Left hindlimb (tissue), 1 donor: ENCODE measurements at regions not wholly inside any gene's neighbourhood (a gene's known extent, or its start where the extent isn't known, plus 50 kb on each side); places are given as distances from the start of the nearest gene placed in this dataset.

ENCODE experiments used
- DNase-seq: peaks from one replicate; pipeline ENCODE4 v3.0.0-alpha.2; 2018

DNA sequence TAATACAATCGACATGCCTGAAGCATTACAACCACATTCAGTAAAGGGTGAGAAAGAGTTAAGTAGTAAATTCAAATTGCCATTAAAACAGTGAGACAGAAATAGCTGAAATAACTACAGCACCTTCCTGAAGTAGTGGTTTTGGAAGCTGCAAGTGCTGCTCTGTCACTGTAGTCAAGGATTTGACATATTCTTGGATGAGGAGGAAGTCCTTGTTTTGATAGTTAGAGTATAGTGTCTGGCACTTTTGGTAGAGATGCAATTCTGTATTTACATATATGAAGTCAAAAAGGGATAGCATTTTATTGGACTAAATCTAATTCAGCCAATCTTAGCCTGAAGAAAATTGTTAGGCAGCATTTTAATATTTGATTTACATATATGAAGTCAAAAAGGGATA lies 1559.6 kb downstream of the TECRL start:
- DNase-seq: no peak

DNA sequence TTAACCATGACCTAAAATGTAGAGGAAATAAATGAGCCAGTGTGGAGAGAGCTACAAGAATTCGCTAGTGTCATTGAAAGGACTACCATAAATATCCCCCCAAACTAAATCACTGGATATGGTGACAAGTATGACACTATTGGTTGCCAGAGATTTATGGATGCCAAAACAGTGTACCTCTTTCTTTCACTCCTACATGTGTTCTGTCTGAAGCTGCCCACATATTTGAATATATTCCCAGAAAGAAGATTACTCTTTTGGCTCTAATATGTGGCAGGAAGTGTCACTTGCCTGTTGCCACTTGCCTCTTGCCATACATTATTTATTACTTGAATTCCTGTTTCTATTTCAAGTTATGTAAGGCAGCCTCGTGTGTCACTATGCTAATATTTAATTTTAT lies 1573.6 kb downstream of the TECRL start:
- DNase-seq: no peak

DNA sequence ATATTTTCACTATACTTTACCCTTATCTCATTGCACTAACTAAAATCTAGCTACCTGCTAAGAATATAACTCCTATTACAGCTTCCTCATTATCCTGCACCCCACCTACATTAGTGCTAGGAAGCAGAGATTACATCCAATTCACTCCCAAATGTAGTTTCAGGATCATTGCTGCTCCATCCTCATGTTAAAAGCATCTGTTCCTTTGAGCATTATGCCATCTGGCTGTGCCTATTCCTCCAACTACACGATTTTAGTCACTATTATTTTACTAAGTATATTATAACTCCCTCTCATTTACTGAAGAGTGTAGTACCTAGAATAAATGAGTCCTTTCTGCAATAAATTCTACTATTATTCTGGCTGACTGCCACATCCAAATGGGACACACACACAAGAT lies 1586.9 kb downstream of the TECRL start:
- no peak for DNase-seq

DNA sequence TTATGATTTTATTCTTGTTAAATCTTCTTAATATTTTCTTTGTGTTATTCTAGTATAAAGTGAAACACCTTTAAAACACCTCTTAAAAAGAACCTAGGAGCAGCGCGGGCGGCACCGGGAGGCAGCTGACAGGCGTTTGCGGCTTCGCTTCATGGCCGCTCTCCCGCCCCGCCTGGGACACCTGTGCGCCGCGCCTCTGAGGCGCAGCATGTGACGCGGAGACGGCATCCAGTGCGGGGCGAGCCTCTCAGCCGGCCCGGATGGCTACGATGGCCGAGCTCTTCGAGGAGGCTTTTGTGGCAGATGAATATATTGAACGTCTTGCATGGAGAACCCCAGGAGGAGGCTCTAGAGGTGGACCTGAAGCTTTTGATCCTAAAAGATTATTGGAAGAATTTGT lies 1592.7 kb downstream of the TECRL start:
- no peak for DNase-seq

DNA sequence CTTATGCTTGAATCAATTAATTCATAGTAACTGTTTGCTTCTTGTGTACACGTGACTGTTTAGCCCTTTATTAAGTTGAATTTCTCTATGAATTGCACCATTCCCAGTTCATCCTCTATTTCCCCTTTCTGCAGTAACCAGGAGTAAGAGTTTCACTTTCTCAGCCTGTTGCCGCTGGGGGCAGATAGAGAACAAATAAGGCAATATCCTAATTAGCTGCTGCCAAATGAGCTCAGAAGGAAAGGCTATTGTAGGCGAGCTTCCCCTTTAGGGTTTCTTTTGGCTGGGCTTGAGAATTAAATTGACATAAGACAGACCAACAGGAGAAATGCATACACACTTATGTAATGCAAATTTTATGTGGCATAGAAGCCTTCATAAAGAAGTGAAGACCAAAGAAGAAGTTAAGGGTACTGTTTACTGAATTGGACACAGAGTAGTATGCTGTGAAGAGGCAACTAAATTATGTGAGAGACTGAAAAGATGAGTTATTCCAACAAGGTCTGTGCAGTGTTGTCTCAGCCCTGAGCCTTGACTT lies 1594.7 kb downstream of the TECRL start:
- DNase-seq: no peak

DNA sequence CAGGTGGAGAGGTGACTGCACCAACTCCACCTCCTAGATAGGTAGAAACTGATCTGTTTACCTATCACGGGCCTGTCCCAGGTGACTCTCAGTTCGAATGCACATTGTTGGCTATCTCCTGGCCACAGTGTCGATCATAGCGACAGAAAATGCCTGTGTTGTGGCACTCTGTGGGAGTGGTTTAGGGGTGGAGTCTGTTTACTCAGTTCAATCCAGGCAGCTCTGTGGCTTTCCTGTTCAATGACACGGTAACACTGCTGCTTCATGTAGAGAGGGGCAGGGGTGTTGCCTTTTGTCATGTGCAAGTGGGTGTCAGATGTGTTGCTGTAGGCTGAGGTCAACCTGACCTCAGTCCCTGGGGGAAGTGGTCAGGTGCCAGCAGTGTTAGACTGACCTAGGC lies 1602.4 kb downstream of the TECRL start:
- no peak for DNase-seq

DNA sequence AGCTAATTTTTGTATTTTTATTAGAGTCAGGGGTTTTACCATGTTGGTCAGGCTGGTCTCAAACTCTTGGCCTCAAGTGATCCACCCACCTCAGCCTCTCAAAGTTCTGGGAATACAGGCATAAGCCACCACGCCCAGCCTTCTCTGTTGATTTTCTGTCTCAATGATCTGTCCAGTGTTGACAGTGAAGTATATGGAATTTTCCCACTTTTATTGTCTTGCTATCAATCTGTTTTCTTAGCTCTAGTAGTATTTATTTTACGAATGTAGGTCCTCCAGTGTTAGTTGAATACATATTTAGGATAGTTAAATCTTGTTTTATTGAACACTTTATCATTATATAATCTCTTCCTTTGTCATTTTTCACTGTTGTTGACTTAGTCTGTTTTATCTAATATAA lies 1603.9 kb downstream of the ADGRL3 start:
- DNase-seq: no peak

DNA sequence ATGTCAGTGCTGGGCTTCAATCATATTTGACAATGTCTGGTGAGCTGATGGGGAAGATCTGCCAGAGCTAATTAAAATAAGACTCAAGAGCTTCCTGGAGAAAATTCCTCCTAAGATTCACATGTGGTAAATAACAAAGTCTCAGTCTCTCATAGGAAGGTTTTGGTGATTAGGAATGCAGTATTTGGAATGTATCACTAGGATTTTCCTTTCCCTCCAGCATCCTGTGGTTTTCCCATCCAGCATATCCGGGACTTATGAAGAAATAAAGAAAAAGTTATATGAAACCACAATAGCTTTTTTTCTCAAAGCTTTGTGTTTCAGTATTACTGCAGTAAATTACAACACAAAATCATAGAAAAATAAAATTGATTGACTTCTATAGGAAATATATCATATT lies 1597.1 kb downstream of the ADGRL3 start:
- DNase-seq: no peak

DNA sequence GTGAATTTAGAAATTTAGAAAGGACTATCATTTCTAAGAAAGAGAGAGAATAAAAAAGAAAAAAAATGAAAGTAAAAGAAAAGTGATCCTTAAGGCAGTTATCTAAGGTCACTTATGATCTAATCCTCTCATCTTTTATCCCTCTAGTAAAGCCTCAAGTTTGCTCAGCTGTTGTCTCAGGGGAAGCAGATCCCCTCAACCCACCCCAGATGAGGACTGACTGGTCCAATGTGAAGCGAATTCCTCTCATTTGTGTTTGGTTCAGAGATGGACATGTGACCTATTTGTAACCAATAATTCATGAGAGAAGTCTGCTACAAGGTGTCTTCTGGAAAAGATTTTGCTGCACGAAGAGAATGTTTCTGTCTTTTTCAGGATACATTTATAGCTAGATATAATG lies 1591.3 kb downstream of the ADGRL3 start:
- DNase-seq: no peak

DNA sequence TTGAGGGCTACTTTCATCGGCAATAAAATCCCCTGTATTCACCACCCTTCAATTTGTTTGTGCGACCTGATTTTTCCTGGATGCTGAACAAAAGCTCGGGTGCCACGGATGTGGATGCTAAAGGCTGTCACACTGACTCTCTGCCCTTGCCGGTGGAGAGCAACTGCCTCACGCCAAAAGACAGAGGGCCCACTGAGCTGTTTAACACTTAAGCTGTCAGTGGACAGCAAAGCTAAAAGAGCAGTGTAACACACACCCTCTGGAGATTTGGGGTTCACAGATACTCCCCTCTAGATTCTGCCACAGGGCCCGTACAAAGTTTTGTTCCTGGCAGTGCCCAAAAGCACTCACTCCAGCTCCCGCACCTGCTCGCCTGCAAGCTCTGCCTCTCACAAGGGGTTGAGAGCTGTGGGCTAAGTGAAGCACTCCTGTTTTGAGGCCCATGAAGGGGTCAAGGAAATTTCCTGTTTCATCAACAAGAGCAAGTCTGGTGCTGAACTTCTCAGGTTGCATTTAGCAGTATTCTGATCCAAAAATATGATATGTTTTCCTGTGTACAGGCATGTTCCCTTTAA lies 1571.9 kb downstream of the ADGRL3 start:
- DNase-seq: no peak

DNA sequence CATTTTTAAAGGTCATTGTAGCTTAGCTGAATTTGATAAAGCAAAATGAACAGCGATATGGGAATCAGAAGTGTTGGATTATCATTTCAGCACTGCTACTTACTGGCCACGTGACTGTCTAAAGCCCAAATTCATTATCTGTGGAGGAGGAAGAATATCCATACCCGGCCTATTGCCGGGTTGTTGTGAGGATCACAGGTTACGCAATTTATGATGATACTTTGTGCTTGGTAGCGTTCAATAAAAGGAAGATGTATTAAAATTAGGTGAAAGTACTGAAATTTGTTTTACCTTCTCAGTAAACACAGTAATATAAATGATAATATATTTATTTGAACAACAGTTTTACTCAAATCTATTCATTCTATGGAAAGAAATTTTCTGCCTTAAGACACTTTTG lies 1540.2 kb downstream of the ADGRL3 start:
- no peak for DNase-seq

DNA sequence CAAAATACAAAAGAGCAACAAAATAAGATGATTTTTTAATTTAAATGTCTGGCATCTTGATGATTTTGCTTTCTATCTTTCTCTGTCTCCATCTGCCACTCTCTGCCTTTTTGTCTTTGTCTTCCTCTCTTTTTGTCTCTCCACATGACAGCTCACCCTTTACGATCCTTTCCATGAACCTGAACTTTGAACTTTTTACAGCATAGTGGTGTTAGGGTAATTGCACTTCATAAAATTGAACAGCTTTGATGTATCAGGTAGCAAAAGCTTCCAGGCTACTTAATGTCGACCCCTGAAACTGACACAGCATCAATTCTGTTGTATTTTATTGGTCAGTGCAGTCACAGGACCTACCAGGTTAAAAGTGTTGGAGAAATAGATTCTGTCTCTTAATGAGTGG lies 1517.0 kb downstream of the ADGRL3 start:
- DNase-seq: no peak

DNA sequence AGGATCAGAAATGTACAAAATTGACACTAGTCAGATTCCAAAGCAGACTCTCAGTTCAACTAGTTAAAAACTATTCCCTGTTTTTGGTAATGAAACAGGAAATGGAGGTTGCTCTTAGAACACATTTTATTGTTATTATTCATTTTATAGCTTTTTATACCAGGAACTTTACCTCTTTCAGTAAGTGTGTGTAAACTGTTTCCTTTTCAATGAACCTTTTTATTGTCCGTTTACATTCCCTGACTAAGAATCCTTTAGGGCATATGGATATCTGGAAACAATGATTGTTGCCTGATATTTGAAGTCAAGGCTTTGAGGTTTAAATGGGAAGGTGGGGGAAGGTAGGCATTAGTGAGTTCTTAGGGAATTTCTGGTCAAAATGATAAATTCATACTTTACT lies 1511.4 kb downstream of the ADGRL3 start:
- no peak for DNase-seq

DNA sequence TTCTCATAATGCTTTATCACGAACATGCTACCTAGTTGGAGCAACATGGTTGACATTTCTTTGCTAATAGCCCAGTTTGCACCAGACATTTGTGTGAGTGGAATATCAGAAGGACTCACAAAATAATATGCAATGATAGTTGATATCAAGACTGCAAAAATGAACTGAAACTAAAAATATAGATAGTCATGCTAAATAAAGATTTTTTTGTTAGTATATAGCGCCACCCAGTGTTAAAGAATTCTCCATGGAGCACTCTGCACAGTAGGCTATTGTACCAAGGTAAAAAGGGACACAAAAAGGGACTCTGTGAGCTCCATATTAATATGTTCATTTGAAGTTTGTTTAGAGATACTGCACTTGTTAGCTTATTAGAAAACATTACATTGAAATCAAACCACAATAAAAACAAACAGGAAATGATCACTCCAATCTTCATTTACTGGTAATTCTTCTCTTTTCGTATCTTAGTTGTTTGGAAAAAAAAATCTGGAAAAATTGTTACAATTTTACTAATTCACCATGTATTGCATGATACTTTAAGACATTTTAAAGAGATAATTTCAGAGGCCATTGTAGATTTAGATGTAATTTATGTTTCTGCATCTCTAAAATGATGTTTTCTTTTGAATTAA lies 1509.6 kb downstream of the ADGRL3 start:
- DNase-seq: no peak

DNA sequence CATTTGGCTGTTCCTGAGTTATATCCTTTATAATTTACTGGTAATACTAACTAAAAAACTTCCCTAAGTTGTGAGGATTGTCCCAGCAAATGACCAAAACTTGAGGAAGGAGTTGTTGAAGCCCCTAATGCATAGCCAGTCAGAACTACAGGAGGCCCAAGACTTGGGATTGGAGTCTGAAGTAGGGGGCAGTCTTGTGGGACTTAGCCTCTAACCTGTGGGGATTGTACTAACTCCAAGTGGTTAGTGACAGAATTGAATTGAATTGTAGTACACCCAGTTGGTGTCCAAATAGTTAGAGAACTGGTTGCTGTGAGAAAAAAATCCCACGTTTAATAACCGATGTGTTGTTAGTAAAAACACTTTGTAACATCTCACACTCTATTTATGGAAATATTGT lies 1506.3 kb downstream of the ADGRL3 start:
- DNase-seq: no peak

DNA sequence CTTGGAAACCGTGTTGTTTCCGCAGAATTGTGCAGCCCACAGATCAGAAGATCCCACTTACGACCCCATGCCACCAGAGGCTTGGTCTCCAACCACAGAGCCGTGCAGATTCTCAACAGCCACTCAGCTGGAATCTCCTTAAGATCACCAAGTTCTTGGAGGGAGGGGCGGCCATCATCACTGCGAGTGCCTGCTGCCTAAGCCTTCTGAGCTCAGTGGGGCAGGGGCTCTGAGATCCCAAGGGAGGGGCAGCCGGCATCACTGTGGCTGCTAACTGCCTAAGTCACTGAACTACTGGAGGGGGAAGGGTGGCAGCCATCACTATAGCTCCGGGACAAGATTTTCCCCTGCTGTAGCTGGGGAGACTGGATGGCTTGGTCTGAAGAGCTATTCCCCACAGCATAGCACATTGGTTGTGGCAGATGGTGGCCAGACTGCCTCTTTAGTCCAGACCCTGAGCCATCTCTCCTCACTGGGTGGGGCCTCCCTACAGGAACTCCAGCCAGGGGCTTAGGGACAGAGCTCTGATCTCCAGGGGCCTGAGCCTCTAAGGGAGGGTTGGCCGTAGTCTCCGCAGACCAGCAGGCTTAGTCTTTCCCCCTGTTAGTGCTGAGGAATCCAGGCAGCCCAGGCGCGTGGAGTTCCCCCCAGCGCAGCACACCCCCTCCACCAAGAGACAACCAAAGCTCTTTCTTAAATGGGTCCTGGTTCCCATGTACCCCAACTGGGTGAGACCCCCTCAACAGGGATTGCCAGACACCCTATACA lies 1483.9 kb downstream of the ADGRL3 start:
- no peak for DNase-seq

DNA sequence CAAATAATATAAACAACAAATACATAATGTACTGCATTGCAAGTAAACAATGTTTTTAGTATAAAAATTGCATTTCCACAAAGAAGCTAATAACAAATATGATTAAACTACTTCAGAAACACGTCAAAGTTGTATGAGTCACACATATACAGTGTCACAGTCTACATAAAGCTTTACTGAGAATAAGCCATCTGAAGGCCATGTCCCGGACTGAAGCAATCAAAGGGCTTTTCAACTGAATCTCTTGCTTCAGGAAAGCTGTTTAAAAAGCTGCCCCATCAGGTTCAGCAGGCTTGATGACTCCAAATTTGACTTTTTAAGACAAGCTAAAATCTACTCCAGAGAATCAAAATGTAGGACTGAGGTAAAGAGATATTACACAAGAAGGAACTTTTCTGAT lies 1476.8 kb downstream of the ADGRL3 start:
- no peak for DNase-seq

DNA sequence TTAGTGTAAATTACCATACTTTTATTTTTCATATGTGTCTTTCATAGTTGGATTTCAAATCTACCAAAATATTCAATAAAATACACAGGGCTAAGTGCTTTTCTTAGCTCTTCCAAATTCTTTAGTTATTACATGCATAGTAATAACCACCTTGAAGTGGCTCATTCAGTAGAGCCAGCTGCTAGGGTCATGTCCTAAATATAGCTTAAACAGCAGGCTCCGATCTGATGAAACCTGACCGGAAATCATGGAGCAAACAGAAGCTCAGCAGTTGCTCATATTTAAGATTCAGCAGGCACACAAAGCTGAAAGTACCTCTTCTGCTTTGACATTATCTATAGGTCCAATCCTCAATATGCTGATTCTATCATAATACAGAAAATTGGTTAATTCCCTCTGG lies 1470.4 kb downstream of the ADGRL3 start:
- DNase-seq: no peak

DNA sequence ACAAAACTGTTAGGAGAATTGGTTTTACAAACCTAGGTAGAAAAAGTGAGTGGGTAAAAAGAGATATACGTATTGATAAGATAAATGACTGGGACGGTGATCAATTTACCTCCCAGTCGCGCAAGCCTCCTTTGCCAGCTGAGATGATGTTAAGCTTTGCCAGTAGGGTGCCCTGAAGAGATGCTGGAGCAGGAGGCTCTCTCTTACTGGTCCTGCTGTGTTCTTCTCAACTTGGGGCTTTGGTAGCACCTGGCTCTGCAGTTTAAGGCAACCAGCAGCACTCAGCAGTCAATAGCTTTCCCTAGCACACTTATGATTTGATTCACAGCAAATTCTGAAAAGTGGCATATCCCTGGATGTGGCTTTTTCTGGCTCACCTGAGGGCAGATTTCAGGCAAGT lies 1461.7 kb downstream of the ADGRL3 start:
- DNase-seq: no peak

DNA sequence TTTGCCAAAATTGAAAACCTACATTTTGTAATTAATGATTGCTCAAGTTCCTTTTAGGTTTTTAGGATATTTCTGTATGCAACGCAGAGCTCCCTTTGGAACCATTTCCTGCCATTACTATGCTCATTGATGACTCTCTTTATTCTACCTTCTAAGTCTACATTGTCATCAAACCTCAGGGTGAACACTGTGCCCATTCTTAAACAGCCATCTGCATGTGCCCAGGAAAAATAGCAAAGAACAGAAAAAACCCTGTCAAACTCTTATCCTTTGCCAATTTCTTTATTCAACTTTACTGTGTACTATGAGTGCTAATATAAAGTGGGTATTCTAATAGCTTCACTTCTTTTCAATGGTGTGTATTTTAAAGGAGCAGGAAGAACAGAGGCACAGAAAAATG lies 1455.9 kb downstream of the ADGRL3 start:
- no peak for DNase-seq

DNA sequence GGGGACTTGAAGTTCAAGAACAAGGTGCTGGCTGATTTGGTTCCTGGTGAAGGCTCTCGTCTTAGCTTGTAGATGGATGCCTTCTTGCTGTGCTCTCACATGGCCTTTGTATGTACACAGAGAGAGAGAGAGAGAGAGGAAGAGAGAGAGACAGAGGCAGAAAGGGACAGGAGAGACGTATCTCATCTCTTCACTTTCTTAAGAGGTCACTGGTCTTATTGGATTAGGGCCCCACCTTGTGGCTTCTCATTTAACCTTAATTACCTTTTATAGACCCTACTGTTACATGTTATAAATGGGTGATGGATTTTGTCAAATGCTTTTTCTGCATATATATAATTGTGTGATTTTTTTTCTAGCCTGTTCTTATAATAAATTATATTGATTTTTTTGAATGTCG lies 1444.2 kb downstream of the ADGRL3 start:
- DNase-seq: no peak

DNA sequence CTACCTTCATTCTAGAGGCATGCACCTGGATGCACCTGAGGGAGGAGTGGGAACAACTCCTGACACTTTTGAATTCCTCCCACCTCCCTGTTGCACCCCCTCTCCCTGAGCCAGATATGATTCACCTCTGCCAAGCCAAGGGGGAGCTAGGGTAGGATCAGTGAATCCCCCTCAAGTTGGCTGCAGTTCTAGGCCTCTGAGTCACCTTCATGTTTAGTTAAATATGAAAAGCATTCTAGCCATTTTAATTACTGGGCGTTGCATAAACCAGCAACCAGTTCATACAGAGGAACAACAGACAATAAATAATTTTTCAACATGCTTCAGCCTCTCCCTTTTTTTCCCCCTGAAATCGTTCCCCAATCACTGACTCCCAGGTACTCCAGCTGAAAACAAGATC lies 1440.2 kb downstream of the ADGRL3 start:
- DNase-seq: no peak

DNA sequence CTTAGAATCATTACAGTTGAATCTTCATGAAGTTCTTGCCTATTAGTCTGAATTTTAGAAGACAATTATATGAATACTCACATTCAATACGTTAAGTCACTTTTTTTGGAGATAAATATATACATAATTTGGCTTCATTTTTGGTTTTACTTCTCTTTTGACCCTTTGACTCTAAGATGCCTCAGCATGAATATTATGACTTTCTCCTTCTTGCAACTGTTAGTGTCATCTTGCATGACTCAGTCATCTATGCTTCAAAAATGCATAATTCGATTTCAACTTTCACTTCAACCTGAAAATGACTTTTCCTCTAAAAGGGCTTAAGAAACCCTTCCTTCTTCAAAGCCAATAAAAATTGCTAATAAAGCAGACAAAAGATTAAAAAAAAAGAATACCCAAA lies 1427.5 kb downstream of the ADGRL3 start:
- DNase-seq: no peak

DNA sequence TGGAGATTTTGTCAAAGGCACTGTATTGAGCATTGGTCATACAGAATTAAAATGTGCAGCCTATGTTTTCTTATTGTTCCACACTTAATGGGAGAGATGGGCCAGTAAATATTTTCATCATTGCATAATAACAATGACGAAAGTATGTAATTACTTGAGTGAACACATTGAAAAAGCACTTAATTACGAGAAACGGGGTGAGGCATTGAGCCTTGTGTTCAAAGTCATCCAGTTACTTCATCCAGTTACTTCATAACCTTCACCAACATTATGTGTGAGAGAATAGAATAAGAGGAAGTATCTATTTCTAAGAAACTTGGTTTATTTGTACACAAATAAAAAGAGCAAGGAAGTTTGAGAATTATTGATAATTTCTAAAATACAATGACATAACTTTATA lies 1427.0 kb downstream of the ADGRL3 start:
- no peak for DNase-seq
